IMR-90 (cell line): ENCODE measurements at regions not wholly inside any gene's neighbourhood (a gene's known extent, or its start where the extent isn't known, plus 50 kb on each side); places are given as distances from the start of the nearest gene placed in this dataset.
"Not testable (repeated sequence)": the region's sequence is repeated elsewhere in the genome, so short reads cannot be mapped to it uniquely, and the experiment has no call there.

Experiments used
- ATAC-seq: fragments of 200-7000 bp; cut with Tn5 transposase; 2 replicates; pipeline ENCODE4 v1.9.1; 2020; ENCODE audit warnings: low read depth, mild to moderate bottlenecking, moderate library complexity
- BruUV-seq: library from RNA; stranded (reverse); fragments of 400-500 nt; replicated peaks from 2 replicates; lab custom pipeline; 2021; lab: Mats Ljungman, UMichigan
- CTCF ChIA-PET: fragments of 300-600 bp; formaldehyde crosslinking; extraction: SDS; loops from one replicate; lab custom pipeline; 2021; ENCODE audit warnings: antibody characterized with exemption; lab: Yijun Ruan, JAX
- POLR2A ChIA-PET: fragments of 300-600 bp; sonication (Branson Sonifier 250); formaldehyde crosslinking; loops from one replicate; lab custom pipeline; 2022; ENCODE audit warnings: antibody characterized with exemption; ENCODE audit not compliant: unreplicated experiment; lab: Charles Lee
- DNase-seq: peaks from one replicate; pipeline ENCODE4 v3.0.0; 2013
- H2AFZ ChIP-seq: replicated peaks from 2 replicates; pipeline ENCODE3; 2013; ENCODE audit warnings: low read length, mild to moderate bottlenecking; ENCODE audit not compliant: poor library complexity
- H2AK5ac ChIP-seq: 2 replicates; pipeline ENCODE4 v1.6.1; 2013; ENCODE audit warnings: low read depth, low read length, inconsistent platforms
- H2AK9ac ChIP-seq: replicated peaks from 2 replicates; pipeline ENCODE3; 2013; ENCODE audit warnings: mild to moderate bottlenecking, low read depth, low read length, moderate library complexity; ENCODE audit not compliant: poor library complexity
- H2BK120ac ChIP-seq: 2 replicates; pipeline ENCODE4 v1.6.1; 2013; ENCODE audit warnings: low read depth, low read length, inconsistent platforms
- H2BK15ac ChIP-seq: 3 replicates; pipeline ENCODE4 v1.6.1; 2013; ENCODE audit warnings: low read depth, low read length, inconsistent platforms
- H2BK20ac ChIP-seq: 2 replicates; pipeline ENCODE4 v1.6.1; 2013; ENCODE audit warnings: low read depth, mild to moderate bottlenecking, inconsistent platforms, low read length, moderate library complexity
- H2BK5ac ChIP-seq: 2 replicates; pipeline ENCODE4 v1.6.1; 2013; ENCODE audit warnings: mild to moderate bottlenecking, low read depth, low read length, inconsistent platforms; ENCODE audit not compliant: poor library complexity, severe bottlenecking
- H3K14ac ChIP-seq: replicated peaks from 2 replicates; pipeline ENCODE4 v1.6.1; 2013; ENCODE audit warnings: low read depth, low read length, inconsistent platforms
- H3K18ac ChIP-seq: 2 replicates; pipeline ENCODE4 v1.6.1; 2013; ENCODE audit warnings: low read depth, low read length, control low read depth
- H3K23ac ChIP-seq: 2 replicates; pipeline ENCODE4 v1.6.1; 2013; ENCODE audit warnings: low read depth, low read length, inconsistent platforms
- H3K27ac ChIP-seq: 2 replicates; pipeline ENCODE4 v1.5.1; 2013; ENCODE audit warnings: mild to moderate bottlenecking, control low read depth, low read length; ENCODE audit not compliant: insufficient read depth
- H3K27me3 ChIP-seq: 2 replicates; pipeline ENCODE4 v1.6.1; 2013; ENCODE audit warnings: low read length; ENCODE audit not compliant: control insufficient read depth, insufficient read depth
- H3K36me3 ChIP-seq: 2 replicates; pipeline ENCODE4 v1.6.1; 2013; ENCODE audit warnings: low read length, mixed read lengths; ENCODE audit not compliant: control insufficient read depth, insufficient read depth
- H3K4ac ChIP-seq: 2 replicates; pipeline ENCODE4 v1.6.1; 2013; ENCODE audit warnings: low read depth, low read length, inconsistent platforms
- H3K4me1 ChIP-seq: 2 replicates; pipeline ENCODE4 v1.6.1; 2013; ENCODE audit warnings: low read length, mixed read lengths; ENCODE audit not compliant: control insufficient read depth, insufficient read depth
- H3K4me2 ChIP-seq: 2 replicates; pipeline ENCODE4 v1.6.1; 2013; ENCODE audit warnings: low read depth, mild to moderate bottlenecking, control low read depth, low read length, moderate library complexity
- H3K4me3 ChIP-seq: 2 replicates; pipeline ENCODE4 v1.5.1; 2013; ENCODE audit warnings: low read depth, mild to moderate bottlenecking, control low read depth, low read length, moderate library complexity; ENCODE audit not compliant: insufficient read depth
- H3K56ac ChIP-seq: 2 replicates; pipeline ENCODE4 v1.6.1; 2013; ENCODE audit warnings: low read length, inconsistent platforms; ENCODE audit not compliant: insufficient read depth; ENCODE audit errors: extremely low read depth
- H3K79me1 ChIP-seq, 2 experiments: 2 replicates each; pipeline ENCODE4 v1.6.1; 2013; ENCODE audit warnings: low read length in 2 of 2, inconsistent platforms in 1 of 2, low read depth in 1 of 2
- H3K9ac ChIP-seq: 2 replicates; pipeline ENCODE4 v1.6.1; 2013; ENCODE audit warnings: low read depth, low read length, control low read depth
- H3K9me1 ChIP-seq: 2 replicates; pipeline ENCODE4 v1.6.1; 2013; ENCODE audit warnings: low read length, inconsistent platforms; ENCODE audit not compliant: insufficient read depth
- H3K9me3 ChIP-seq: 2 replicates; pipeline ENCODE4 v1.6.1; 2013; ENCODE audit warnings: low read length; ENCODE audit not compliant: control insufficient read depth, insufficient read depth
- H4K20me1 ChIP-seq: 2 replicates; pipeline ENCODE4 v1.6.1; 2013; ENCODE audit warnings: low read length, inconsistent platforms; ENCODE audit not compliant: insufficient read depth
- H4K5ac ChIP-seq: 2 replicates; pipeline ENCODE4 v1.6.1; 2013; ENCODE audit warnings: mild to moderate bottlenecking, low read depth, low read length, control low read depth
- H4K8ac ChIP-seq, 2 experiments: 2 replicates each; pipeline ENCODE4 v1.6.1; 2013; ENCODE audit warnings: low read depth in 2 of 2, low read length in 2 of 2, control low read depth in 1 of 2, inconsistent platforms in 1 of 2
- H4K91ac ChIP-seq: 2 replicates; pipeline ENCODE4 v1.6.1; 2013; ENCODE audit warnings: low read depth, low read length, inconsistent platforms; ENCODE audit not compliant: insufficient read depth
- WGBS, 2 experiments: methylation state at CpG; one replicate each; pipeline versions ENCODE4 v1.1.5 to v1.1.7; 2013; ENCODE audit warnings: missing lambda C conversion rate in 2 of 2; ENCODE audit not compliant: insufficient read length in 1 of 2; ENCODE audit errors: extremely low coverage in 2 of 2; 5-methylcytosine and 5-hydroxymethylcytosine counted together
- dilution Hi-C: fragments of 300-500 bp; cut with HindIII; formaldehyde crosslinking; loops from one replicate; pipeline ENCODE4 v1.14.3; 2018; ENCODE audit warnings: low sequenced_read_pairs; ENCODE audit not compliant: unreplicated experiment
- in situ Hi-C: fragments of 300-500 bp; cut with MboI; formaldehyde crosslinking; loops from 3 replicates; pipeline ENCODE4 v1.14.3; 2019; ENCODE audit warnings: low sequenced_read_pairs, inconsistent platforms, mixed read lengths
- intact Hi-C: fragments of 100-400 bp; cut with micrococcal nuclease; formaldehyde crosslinking; loops from 2 replicates; pipeline ENCODE4 v1.10.0; 2022

GRCh38 chr14:84944901-84945300, 585.0 kb upstream of the FLRT2 start:
- CTCF ChIA-PET, DNase-seq, H3K4ac ChIP-seq, H4K91ac ChIP-seq, H3K27ac ChIP-seq, H3K9me1 ChIP-seq, H3K4me3 ChIP-seq, H3K9ac ChIP-seq, BruUV-seq, H3K79me1 ChIP-seq, H2AFZ ChIP-seq, H2AK5ac ChIP-seq, H3K23ac ChIP-seq, dilution Hi-C loops, H2BK120ac ChIP-seq, H3K27me3 ChIP-seq, in situ Hi-C loops, H4K5ac ChIP-seq, H3K14ac ChIP-seq, H2BK15ac ChIP-seq, H4K8ac ChIP-seq, H2BK20ac ChIP-seq, H3K4me2 ChIP-seq, H3K18ac ChIP-seq, H3K4me1 ChIP-seq, POLR2A ChIA-PET, H3K9me3 ChIP-seq, H2AK9ac ChIP-seq, H4K20me1 ChIP-seq, H2BK5ac ChIP-seq, ATAC-seq, H3K36me3 ChIP-seq, intact Hi-C loops, H3K56ac ChIP-seq: not testable (repeated sequence)
- no CpG with 5 or more reads among the region's 6 CpGs for WGBS, 2 experiments
